A172 (cell line): ENCODE measurements at regions not wholly inside any gene's neighbourhood (a gene's known extent, or its start where the extent isn't known, plus 50 kb on each side); places are given as distances from the start of the nearest gene placed in this dataset.
A peak's percentile ranks its signal among the peaks of the same experiment; 100 is the strongest.

Experiments used
- DNase-seq: peaks from one replicate; pipeline ENCODE4 v3.0.0-alpha.2; 2015; ENCODE audit warnings: low spot score

DNA sequence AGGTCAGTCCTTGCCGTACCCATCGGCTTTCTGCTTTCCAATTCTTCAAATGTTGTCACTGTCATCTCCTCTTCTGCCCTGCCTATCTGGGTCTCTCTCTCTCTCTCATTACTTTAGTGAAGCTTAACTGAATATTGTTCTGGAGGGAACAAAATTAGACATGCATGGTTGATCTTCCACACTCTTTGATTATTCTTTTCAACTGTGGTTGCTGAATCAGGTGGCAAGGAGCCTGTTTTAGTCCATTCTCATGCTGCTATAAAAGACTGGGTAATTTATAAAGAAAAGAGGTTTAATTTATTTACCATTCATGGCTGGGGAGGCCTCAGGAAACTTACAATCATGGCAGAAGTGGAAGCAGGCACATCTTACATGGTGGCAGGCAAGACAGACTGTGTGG lies 157.9 kb downstream of the ARL4C start:
- DNase-seq = no peak

DNA sequence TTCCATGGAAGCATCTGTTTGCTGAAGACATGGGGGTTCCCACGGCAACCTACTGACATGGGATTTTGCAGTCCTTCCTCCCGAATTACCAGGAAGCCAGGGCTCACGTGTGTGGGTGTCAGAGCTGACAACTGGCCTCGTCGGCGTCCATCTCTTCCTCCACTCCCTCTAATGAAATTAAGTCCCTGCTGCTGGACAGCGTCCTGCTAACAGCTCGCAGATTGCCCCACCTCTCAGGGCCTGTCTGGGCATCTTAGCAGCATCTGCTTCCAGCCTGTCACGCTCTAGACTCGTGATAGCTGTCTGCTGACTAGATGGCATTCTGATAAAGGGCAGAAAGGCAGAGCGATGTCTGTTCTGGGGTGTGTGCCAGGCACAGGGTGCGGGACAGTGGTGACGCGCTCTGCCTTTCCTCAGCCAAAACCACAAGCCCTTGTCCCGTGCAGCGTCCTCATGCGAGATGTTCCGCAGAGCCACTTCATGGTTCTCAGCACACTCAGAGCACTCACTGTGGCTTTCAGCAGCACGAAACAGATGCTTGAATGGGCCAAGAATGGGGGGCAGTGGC lies 161.1 kb downstream of the ARL4C start:
- DNase-seq = peak; percentile 91

DNA sequence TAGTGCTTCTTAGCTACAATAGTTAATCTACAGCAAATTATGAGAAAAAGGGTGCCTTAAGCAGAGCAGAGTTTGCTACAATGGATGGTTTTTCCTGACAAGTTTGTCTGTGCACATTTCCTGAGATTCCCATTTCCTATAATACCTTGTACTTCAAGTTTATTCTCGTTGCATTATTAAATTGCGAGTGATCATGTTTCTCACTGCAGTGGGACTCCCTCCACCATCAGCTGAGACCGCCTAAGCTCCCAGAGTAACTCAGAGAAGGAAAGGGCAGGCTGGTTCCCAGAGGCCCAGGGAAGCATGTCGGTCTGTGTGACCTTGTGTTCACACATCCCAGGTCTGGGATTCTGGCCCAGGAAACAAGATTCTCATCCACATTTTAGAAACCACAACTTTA lies 162.1 kb downstream of the ARL4C start:
- DNase-seq = no peak

DNA sequence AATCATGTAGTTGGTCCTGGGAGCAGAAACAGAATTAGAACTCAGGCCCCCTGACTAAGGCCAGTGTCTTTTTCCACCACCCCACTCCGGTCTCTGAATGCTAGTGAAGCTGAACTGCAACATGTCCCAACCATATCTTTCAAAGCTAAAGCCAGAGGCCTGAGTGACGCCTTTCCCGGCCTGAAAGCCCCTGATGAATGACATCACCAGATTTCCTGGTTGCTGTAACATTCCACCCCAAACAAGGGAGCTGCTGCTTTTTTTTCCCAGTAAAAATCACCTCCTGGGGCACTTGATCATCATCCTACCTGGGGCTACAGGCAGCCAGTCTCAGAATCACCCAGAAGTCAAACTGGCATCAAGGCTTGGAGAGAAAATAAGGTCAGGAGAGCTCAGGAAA lies 162.7 kb downstream of the ARL4C start:
- no peak for DNase-seq

DNA sequence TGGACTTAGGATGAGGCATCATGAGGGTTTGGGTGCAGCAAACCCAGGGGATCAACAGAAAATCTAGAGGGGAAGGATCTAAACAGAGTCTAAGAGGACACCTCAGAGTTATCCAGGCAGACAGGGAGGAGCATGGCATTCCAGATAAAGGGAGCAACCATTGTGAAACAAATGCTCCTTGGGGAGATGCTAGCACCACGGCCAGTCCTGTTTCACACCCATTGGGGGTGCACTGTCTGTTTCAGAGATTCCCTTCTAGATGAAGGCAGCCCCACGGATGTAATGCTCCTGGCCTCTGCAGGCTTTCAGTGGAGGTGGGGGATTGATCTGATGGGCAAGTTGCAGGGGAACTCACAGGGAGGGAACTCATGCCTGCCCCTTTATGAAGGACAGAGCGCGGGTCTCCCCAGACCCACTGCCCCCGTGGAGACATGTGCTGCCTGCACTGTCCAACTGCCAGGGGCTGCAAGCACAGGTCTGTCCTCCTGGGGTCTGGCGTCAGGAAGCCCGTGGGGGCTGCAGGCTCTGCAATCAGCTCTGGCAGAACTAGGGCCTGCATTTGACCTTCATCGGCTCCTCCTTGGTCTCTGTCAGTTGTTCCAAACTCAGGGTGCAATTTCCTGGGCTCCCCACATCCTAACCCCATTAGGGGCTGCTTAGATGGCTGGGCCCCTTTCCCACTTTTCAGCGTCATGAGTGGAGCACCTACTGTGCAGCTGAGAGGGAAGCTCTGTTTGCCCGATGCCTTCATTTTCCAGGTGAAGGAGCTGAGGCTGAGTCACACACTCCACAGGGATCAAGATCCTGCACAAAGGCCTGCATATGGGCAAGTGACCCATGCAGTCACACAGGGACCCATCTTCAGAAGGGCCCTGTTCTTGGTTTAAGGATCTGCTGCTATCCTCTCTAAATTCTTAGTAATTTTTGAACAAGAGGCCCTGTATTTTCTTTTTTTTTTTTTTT lies 163.4 kb downstream of the ARL4C start:
- DNase-seq = no peak

DNA sequence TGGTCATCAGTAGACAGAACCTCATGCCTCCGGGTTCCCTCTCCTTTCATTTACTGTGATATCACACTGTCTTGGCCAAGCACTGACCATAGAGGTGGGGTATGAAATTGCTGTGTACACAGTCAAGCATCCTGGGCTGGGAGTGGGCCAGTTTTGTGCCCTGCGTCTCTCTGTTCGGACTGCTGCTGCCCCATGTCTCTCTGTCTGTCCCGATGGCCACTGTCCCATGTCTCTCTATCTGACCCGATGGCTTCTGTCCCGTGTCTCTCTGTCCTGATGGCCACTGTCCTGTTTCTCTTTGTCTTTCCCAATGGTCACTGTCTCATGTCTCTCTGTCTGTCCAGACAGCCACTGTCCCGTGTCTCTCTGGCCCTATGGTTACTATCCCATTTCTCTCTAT lies 164.9 kb downstream of the ARL4C start:
- no peak for DNase-seq

DNA sequence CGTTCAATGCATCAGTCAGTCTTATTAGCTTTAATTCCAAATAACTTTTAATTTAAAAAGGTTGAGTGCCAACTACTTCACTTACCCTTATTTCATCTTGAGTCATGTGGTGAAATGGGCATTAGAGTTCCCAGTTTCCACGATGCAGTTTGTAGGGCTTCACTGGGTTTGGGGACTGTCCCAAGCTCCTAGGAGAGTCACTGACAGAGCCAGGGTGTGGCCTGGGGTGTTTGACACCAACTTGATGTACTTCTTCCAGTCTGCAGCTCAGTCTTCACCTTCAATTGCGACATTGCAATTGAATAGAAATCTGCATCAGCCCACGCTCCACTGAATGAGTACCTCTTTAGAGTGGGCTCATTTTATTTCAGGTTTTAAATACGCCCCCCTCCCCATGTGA lies 165.3 kb downstream of the ARL4C start:
- no peak for DNase-seq

DNA sequence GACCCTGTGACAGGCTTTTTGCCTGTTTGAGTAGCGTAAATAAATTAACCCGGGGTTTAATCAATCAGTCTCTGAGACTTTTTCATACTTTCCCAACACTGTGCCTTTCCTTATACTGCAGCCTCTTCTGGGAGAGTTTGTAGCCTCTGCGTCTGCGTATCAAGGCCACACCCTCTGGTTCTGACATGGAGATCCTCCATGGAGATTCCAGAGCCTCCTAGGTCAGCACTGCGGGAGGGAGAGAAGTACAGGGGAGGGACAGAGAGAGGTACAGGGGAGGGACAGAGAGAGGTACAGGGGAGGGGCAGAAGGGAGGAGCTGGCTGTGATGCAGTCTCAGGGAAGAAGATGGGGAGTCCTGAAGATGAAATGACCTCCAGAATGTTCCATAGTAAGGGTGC lies 166.0 kb downstream of the ARL4C start:
- no peak for DNase-seq

DNA sequence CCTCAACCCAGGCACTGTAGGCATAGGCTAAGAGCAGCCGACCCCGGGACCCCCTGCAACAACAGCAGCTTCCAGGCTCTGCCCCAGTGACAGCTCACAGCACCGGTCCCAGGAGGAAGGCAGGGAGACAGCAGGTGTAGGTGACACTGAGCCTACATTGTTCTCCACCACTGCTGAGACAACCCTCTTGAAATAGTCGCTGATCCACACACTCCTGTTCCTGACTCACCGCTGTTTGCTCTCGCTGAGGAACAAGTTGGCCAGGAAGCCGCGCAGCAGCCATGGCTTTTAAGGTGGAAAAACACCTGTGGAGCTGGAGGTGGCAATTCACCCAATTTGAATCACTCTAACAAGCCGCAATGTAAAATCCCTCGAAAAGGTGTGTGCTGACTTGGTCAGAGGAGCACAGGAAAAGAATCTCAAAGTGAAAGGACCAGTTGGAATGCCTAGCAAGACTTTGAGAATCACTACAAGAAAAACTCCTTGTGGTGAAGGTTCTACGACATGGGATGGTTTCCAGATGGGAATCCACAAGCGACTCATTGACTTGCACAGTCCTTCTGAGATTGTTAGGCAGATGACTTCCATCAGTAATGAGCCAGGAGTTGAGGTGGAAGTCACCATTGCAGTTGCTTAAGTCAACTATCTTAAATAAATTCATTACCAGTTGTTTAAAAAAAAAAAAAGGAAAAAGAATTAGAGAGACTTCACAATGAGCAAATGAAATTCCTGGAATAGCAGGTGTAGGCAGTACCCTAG lies 167.5 kb downstream of the ARL4C start:
- no peak for DNase-seq

DNA sequence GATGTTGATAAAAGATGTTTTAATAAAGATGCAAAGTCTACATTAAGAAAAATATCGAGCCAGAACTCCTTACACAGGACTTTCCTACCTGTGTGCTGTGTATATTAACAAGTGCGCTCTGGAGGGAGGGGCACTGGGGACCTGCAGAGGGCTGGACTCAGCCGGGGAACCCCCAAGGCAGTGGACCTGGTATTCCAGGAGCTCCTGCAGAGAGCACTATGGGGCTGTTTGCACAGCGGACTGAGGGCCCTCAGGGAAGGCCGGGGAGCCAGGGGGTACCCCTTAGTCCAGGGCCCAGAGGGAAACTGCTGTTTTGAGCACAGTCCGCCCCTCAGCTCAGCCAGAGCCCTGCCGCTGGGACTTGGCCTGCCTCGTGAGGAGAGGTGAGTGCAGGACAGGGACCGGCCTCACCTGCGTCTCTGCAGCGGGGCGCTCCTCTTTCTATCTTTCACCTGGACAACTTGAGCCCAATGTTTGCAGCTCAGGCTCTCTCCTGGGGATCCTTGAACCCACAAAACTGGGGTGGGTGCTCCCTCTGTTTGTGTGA lies 168.4 kb downstream of the ARL4C start:
- DNase-seq = no peak

DNA sequence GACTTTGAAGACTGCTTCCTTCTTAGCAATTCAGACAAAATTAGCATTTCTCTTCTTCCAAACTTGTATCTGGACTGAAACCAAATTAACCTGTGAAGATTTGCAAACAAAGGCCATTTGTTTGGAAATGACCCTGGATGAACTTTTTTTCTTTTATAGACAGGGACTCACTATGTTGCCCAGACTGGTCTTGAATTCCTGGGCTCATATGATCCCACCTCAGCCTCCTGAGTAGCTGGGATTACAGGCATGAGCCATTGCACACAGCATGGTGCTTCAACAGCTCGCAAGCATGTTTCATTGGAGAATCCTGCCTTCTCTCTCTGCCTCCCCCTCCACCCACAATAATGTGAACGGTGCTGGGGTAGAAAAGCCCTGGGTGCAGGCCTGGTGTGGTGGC lies 170.2 kb downstream of the ARL4C start:
- DNase-seq = no peak

DNA sequence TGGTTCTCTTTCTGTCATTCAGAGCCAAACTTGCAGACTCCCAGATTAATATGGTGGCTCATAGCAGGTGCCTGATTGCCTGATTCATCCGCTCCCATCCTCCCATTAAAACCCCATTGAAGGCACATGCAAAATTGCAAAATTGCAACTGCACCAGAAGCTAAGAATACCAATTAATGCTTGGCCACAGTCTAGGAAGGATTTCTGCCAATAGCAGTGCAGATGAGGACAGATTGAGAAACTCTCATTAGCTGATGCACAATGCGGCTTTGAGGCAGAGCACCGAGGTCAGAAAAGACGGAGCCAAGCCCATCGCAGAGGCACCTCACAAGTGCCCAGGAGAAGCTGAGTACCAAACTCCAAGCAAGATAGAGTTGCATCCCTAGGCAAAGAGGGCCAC lies 172.8 kb downstream of the ARL4C start:
- DNase-seq = no peak

DNA sequence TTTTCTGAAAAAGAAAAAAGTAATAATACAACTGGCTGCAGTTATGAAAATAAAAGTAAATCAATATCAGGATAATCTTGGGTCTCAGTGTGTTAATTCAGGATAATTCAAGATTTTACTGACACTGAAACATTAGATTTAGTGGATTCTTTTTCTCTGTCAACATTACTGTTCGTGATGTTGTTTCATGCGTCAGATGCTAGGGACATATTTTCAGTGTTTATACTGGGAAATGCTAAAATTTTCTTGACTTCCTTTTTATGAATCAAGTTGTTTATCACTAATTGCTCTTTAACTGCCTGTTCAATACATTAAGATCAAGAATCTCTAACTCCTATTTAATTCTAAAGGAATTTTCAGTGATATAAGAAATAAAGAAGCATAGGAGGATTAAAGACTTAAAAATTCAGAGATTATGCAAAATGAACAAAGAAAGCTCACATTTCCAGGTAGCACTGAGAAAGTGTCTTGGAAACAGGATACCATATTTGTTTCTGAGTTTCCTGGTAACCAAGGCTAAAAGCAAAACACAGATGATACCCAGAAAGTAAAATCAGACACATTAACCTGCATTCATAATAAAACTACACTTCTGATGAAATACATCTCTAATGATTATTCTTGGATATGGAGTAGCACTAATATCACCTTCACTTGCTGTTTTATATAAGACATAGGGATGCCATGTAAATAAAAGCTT lies 174.0 kb downstream of the ARL4C start:
- DNase-seq = no peak

DNA sequence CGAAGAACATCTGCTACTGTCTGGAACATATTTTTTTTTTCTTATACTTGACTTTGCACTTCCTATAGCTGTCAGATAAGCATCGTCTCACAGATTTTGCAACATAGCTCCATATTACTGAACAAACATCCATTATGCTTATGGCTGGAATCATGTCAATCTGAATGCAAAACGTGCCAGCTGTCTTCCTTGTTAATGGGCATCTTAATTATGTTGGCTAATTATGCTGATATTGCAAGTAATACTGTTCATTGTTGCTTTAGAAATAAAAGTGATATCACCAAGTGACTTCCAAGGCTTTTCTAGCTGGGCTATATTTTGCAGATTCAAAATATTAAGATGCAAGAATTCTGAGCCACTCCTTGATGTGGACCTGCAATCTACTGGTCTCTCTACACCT lies 176.8 kb downstream of the ARL4C start:
- no peak for DNase-seq

DNA sequence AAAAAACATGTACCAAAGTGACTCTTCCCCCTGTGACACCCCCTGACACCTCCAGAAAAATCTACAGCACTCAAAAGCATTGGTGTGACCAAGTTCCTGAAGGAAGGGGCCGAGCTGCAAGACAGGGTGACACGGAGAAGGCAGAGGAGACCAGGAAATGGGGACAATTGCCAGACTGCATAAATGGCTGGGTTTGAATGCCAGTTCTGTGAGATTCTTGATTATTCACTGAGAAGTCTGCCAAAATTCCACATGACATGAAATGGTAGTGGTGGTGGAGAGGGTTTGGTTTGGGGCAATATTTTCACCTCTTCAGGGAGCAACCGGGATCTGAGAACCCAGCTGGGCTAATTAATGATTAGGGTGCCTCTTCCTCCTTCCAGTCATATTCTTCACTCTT lies 178.5 kb downstream of the ARL4C start:
- no peak for DNase-seq

DNA sequence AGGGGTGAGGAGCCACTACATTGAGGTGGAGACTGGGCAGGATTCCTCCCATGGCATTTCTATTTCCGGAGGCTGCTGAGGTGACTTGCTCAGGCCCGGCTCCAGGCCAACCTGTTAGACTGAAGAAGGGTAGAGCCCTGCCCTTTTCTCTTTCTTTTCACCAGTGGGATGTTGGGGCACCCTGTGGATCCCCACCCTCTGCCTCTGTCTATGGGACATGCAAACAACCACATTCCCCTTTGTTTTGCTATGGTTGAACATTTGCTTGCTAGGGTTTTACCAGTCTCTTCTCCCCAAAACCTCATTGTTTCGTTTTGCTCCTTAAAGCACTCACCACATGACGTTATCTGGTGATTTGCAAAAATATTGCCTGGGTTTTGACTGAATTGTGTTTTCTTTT lies 183.3 kb downstream of the ARL4C start:
- DNase-seq = no peak

DNA sequence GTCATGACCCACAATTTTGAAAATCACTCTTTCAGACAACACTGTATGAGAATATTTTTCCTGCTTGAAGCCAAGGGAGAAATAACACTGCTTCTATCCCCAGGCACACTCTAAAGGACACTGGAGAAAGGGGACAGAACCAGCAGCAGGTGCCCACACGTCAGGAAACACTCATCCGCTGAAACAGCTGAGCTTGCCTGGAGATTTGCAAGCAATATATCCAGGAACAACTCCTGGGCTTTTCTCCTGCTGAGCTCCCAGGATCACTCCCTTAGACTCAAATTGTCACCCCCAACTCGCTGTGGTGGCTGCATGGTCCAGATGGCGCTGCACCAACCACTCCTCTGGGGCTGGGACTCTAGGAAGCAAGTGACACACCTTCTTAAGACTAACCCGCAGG lies 186.7 kb downstream of the ARL4C start:
- DNase-seq = no peak

DNA sequence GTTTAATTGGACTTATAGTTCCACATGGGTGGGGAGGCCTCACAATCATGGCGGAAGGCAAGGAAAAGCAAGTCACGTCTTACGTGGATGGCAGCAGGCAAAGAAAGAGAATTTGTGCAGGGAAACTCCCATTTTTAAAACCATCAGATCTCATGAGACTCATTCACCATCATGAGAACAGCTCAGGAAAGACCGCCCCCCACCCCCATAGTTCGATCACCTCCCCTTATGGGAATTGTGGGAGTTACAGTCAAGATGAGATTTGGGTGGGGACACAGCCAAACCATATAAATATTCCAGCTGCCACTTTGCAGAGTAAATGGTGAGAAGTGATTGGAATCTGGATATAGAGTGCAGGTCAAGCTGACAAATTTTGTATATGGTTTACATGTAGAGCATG lies 187.4 kb downstream of the ARL4C start:
- no peak for DNase-seq

DNA sequence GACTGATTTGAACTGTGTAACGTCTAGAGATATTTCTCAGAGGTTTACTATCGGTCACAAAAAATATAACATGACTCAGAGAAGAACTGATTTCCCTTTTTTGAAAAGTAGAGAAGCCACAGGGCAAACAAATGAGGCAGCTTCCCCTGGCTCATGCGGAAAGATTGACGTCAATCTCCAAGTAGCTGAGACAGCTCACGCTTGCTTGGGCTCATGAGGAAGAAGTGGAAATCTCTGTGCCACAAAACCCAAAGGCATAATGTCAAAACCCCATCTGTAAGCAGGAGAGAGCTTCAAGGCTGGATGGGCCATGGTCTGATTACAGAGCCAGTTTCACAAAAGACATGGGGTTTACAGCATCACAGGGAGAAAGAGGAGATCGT lies 188.1 kb downstream of the ARL4C start:
- DNase-seq = no peak

DNA sequence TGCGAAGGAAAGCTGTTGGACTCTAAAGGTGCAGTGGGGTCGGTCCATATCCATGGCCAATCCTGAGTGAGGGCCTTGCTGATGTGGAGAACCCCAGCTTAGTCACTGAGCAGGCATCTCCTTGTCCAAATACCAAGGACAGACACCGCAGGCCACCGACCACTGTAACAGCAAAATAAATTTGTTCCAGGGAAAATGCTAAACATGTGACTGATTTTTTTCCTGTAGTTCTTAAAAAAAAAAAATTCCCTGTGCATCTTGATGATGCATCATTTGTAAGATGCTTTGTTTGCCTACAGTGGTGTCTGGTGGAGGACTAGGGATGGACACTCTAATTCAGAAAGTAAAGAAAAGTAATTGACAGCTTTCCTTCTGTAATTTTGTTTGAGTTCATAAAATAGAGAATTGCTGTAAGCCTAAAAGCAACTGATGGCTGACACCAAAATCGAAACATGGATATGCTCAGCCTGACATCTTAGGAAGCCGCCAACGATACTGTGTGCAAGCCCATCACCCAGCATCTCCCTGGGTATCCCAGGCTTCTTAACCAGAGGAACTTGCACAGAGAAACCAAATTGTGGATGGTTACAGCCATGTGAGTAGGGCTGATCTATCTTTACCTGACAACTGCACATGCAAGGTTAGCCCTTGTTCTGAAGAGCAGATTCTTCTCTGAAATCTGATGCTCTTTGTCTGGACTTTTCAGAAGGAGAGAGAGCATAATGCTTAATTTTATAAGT lies 188.6 kb downstream of the ARL4C start:
- no peak for DNase-seq

DNA sequence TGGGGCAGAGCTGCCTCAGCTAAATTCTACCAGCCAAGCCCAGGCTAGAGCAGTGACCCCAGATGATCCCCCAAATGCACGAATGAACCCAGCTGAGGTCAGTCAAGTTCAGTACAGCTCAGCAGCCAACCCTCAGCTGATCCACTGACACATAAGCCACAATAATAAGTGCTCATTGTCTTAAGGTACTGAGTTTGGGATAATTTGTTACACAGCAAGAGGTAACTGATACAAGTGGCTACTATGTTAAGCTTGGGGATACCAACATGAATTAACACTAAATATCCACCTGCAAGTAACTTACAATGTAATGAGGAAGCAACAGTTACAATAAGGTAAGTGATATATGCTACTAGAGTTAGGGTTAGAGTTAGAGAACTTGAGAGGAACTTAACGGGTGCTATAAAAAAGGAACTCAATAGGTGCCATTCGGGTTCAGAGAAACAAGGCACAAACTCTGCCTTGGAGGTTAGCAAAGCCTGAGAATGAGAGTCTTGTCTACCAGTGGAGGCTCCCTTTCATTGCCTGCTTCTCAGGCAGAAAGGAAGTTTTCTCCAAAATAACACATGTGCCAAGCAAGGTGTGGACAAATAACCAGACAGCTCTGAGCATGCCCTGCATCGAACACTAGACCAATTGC lies 189.4 kb downstream of the ARL4C start:
- no peak for DNase-seq
